GM19240 (cell line): ENCODE measurements at regions not wholly inside any gene's neighbourhood (a gene's known extent, or its start where the extent isn't known, plus 50 kb on each side); places are given as distances from the start of the nearest gene placed in this dataset.
"Not testable (repeated sequence)": the region's sequence is repeated elsewhere in the genome, so short reads cannot be mapped to it uniquely, and the experiment has no call there.

Source experiments
- DNase-seq: peaks from one replicate; pipeline ENCODE4 v3.0.0; 2011; ENCODE audit warnings: low spot score; ENCODE audit not compliant: insufficient read length

GRCh38 chr18:49694402-49694801, 118.9 kb downstream of the ACAA2 start:
- no peak for DNase-seq

GRCh38 chr18:49693717-49694005, 119.7 kb downstream of the ACAA2 start:
- DNase-seq = no peak

- no peak for DNase-seq
Measured at GRCh38 chr18:49692906-49693716, 120.2 kb downstream of the ACAA2 start.

GRCh38 chr18:49691177-49691608, 122.1 kb downstream of the ACAA2 start:
- no peak for DNase-seq

- no peak for DNase-seq
Measured at GRCh38 chr18:49690312-49690711, 123.0 kb downstream of the ACAA2 start.

- DNase-seq = no peak
Measured at GRCh38 chr18:49685231-49685942, 123.5 kb downstream of the LIPG start.

- DNase-seq = not testable (repeated sequence)
Measured at GRCh38 chr18:49682803-49683190, 120.9 kb downstream of the LIPG start.

GRCh38 chr18:49682173-49682802, 120.4 kb downstream of the LIPG start:
- no peak for DNase-seq

GRCh38 chr18:49681387-49681786, 119.5 kb downstream of the LIPG start:
- no peak for DNase-seq

GRCh38 chr18:49678440-49678839, 116.6 kb downstream of the LIPG start:
- DNase-seq = no peak

- no peak for DNase-seq
Measured at GRCh38 chr18:49677762-49678413, 116.0 kb downstream of the LIPG start.

GRCh38 chr18:49677081-49677480, 115.2 kb downstream of the LIPG start:
- no peak for DNase-seq

GRCh38 chr18:49673281-49673680, 111.4 kb downstream of the LIPG start:
- DNase-seq = no peak

GRCh38 chr18:49672853-49673252, 111.0 kb downstream of the LIPG start:
- DNase-seq = no peak

GRCh38 chr18:49669403-49669802, 107.5 kb downstream of the LIPG start:
- no peak for DNase-seq

- no peak for DNase-seq
Measured at GRCh38 chr18:49668574-49669275, 106.9 kb downstream of the LIPG start.

GRCh38 chr18:49667462-49667861, 105.6 kb downstream of the LIPG start:
- DNase-seq = no peak

GRCh38 chr18:49666045-49666775, 104.4 kb downstream of the LIPG start:
- no peak for DNase-seq

GRCh38 chr18:49663899-49664890, 102.3 kb downstream of the LIPG start:
- no peak for DNase-seq
